ENCODE measurements at regions not wholly inside any gene's neighbourhood (a gene's known extent, or its start where the extent isn't known, plus 50 kb on each side); places are given as distances from the start of the nearest gene placed in this dataset.

DNA sequence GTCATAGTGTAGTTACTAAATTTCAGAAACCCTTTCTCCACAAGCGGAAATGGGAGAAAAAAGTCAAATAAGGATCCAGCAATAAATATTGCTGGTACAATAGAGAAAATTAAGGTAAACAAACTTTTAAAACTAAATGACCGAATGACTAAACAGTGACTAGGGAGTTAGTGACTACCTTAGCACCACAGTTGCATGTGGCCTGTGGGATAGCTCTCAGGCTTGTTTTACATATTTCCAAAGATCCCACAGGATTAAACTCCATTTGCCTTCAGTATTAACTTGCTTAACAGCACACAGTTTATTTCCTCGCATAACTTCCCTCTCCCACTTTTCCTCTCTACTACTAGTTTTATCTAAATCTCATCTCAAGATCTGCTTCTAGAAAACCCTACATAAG lies 824.3 kb upstream of the KLHL1 start:
- no peaks in the 10 kb centered on the region for H3K4me1 ChIP-seq (ENCODE audit: insufficient read depth)
- H3K36me3 ChIP-seq = no peaks in the 10 kb centered on the region
- no peaks in the 10 kb centered on the region for H3K27me3 ChIP-seq
- TF ChIP-seq EP300 (IDR thresholded peaks at IDR 0.05) = no peak
- TF ChIP-seq, protein P1, sequence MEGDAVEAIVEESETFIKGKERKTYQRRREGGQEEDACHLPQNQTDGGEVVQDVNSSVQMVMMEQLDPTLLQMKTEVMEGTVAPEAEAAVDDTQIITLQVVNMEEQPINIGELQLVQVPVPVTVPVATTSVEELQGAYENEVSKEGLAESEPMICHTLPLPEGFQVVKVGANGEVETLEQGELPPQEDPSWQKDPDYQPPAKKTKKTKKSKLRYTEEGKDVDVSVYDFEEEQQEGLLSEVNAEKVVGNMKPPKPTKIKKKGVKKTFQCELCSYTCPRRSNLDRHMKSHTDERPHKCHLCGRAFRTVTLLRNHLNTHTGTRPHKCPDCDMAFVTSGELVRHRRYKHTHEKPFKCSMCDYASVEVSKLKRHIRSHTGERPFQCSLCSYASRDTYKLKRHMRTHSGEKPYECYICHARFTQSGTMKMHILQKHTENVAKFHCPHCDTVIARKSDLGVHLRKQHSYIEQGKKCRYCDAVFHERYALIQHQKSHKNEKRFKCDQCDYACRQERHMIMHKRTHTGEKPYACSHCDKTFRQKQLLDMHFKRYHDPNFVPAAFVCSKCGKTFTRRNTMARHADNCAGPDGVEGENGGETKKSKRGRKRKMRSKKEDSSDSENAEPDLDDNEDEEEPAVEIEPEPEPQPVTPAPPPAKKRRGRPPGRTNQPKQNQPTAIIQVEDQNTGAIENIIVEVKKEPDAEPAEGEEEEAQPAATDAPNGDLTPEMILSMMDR (IDR thresholded peaks at IDR 0.05) = no peak
- TF ChIP-seq POLR2A (IDR thresholded peaks at IDR 0.05) = no peak
- H3K27ac ChIP-seq = no peak overlapping the region
- no peak for DNase-seq
- no peak overlapping the region for H3K4me3 ChIP-seq
- H3K9me3 ChIP-seq = no peaks in the 10 kb centered on the region
- WGBS, 3 donors = 88 to 94% (median 91%) methylated on average over 3 of the region's 3 CpGs
- intact Hi-C loops (cut with DNase I) = no loop called here

DNA sequence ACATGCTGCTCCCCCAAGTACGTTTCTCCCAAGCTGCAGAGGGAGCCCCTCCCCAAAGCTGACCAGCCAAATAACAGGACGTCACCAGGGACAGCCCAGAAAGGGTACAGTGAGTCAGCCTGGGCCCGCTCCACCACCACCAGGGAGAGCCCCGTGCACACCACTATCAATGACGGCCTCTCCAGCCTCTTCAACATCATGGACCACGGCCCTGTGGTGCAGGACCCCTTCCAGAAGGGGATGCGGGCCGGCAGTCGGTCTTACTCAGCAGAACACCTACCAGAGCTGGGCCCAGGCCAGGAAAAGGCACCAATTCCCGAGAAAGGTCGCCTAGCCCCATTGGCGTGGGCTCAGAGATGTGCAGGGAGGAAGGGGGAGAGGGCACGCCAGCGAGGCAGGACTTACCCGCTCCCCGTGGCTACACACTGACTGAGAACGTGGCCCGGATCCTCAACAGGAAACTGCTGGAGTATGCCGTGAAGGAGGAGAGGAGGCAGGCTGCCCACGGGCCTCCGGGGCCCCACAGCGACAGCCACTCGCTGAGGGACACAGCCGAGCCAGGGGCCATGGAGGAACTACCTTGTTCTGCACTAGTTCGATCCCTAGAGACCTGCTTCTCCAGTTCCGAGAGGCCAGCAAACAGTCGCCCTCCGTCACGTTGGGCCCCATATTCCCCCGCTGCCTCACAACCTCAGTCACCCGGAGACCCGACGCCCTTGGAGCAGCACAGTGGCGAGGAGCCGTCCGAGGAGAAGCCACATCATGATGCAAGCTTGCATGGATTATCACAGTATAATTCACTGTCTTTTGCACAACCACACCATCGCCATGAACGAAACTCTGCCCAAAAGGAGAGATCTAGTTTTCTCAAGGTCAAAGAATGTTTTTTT lies 815.9 kb upstream of the KLHL1 start:
- Histone ChIP-seq H3K27me3 (no peaks in the 10 kb centered on the region), H3K9me3 (no peaks in the 10 kb centered on the region), H3K4me1 (ENCODE audit: insufficient read depth) (no peaks in the 10 kb centered on the region), H3K4me3 (no peak overlapping the region), H3K36me3 (no peaks in the 10 kb centered on the region), H3K27ac (no peak overlapping the region)
- intact Hi-C loops (cut with DNase I) = no loop called here
- 81 to 88% (median 84%) methylated on average over 37 to 38 of the region's 38 CpGs for WGBS, 3 donors
- TF ChIP-seq, protein P1 (IDR thresholded peaks at IDR 0.05) = no peak
- no peak for TF ChIP-seq EP300 (IDR thresholded peaks at IDR 0.05)
- no peak for TF ChIP-seq POLR2A (IDR thresholded peaks at IDR 0.05)
- DNase-seq = peak in 3 of 5 donors; percentile 11 to 21 (median 12)

GRCh38 chr13:70911286-70911685 lies 803.0 kb upstream of the KLHL1 start:
- H3K36me3 ChIP-seq = no peaks in the 10 kb centered on the region
- H3K27me3 ChIP-seq = no peaks in the 10 kb centered on the region
- H3K27ac ChIP-seq = no peak overlapping the region
- H3K9me3 ChIP-seq = no peaks in the 10 kb centered on the region
- H3K4me1 ChIP-seq (ENCODE audit: insufficient read depth) = no peaks in the 10 kb centered on the region
- DNase-seq = no peak
- no peak overlapping the region for H3K4me3 ChIP-seq
- TF ChIP-seq POLR2A (IDR thresholded peaks at IDR 0.05) (no peak), EP300 (IDR thresholded peaks at IDR 0.05) (no peak)
- TF ChIP-seq, protein P1 (IDR thresholded peaks at IDR 0.05) = no peak
- intact Hi-C loops (cut with DNase I) = no loop called here
- 12 to 15% (median 13%) methylated on average over 1 of the region's 1 CpG for WGBS, 3 donors

- 73 to 80% (median 75%) methylated on average over 3 of the region's 3 CpGs for WGBS, 3 donors
- Histone ChIP-seq H3K4me3 (no peak overlapping the region), H3K27ac (no peak overlapping the region), H3K9me3 (no peaks in the 10 kb centered on the region), H3K36me3 (no peaks in the 10 kb centered on the region), H3K4me1 (ENCODE audit: insufficient read depth) (no peaks in the 10 kb centered on the region), H3K27me3 (no peaks in the 10 kb centered on the region)
- TF ChIP-seq POLR2A (IDR thresholded peaks at IDR 0.05) (no peak), EP300 (IDR thresholded peaks at IDR 0.05) (no peak)
- TF ChIP-seq, protein P1 (IDR thresholded peaks at IDR 0.05) = no peak
- no peak for DNase-seq
- intact Hi-C loops (cut with DNase I) = no loop called here
These were observed 800.5 kb upstream of the KLHL1 start for GRCh38 chr13:70908795-70909194.

Data from ovary (tissue), 7 donors.